Caco-2 (cell line): ENCODE measurements at regions not wholly inside any gene's neighbourhood (a gene's known extent, or its start where the extent isn't known, plus 50 kb on each side); places are given as distances from the start of the nearest gene placed in this dataset.
"Not testable (repeated sequence)": the region's sequence is repeated elsewhere in the genome, so short reads cannot be mapped to it uniquely, and the experiment has no call there.

Experiments
- BruUV-seq: library from RNA; stranded (reverse); fragments of 400-500 nt; replicated peaks from 2 replicates; lab custom pipeline; 2021; lab: Mats Ljungman, UMichigan
- CTCF ChIA-PET: fragments of 300-600 bp; sonication (Branson Sonifier 250); formaldehyde crosslinking; loops from one replicate; lab custom pipeline; 2022; ENCODE audit warnings: antibody characterized with exemption; lab: Charles Lee
- POLR2A ChIA-PET: fragments of 300-600 bp; sonication (Branson Sonifier 250); formaldehyde crosslinking; loops from one replicate; lab custom pipeline; 2022; ENCODE audit warnings: antibody characterized with exemption; lab: Charles Lee
- DNase-seq, 2 experiments: peaks; one replicate each; pipeline versions ENCODE4 v3.0.0 to v3.0.0-alpha.2; 2020 to 2022
- H3K27me3 ChIP-seq: replicated peaks from 2 replicates; pipeline ENCODE4 v1.6.0; 2011; ENCODE audit warnings: low read length; ENCODE audit not compliant: control insufficient read depth, insufficient read depth
- H3K36me3 ChIP-seq: 2 replicates; pipeline ENCODE4 v1.5.1; 2011; ENCODE audit warnings: low read length; ENCODE audit not compliant: control insufficient read depth, insufficient read depth
- H3K4me1 ChIP-seq: fragments of 250-450 bp; sonication (Bioruptor Pico); 2 replicates; pipeline ENCODE4 v1.5.1; 2020; ENCODE audit warnings: mild to moderate bottlenecking
- H3K4me3 ChIP-seq: 2 replicates; pipeline ENCODE4 v1.5.1; 2011; ENCODE audit warnings: low read depth, mild to moderate bottlenecking, control low read depth, low read length
- H3K9me3 ChIP-seq: fragments of 250-450 bp; sonication (Bioruptor Pico); 2 replicates; pipeline ENCODE4 v1.5.1; 2020; ENCODE audit warnings: mild to moderate bottlenecking, moderate library complexity
- H3K27ac Mint-ChIP-seq: one replicate; pipeline ENCODE4 v1.8.0; 2022; ENCODE audit warnings: mixed read lengths; ENCODE audit not compliant: unreplicated experiment
- H3K27me3 Mint-ChIP-seq: one replicate; pipeline ENCODE4 v1.8.0; 2022; ENCODE audit warnings: mixed read lengths; ENCODE audit not compliant: insufficient read depth, unreplicated experiment
- H3K36me3 Mint-ChIP-seq: one replicate; pipeline ENCODE4 v1.8.0; 2022; ENCODE audit warnings: mild to moderate bottlenecking, mixed read lengths; ENCODE audit not compliant: insufficient read depth, unreplicated experiment
- H3K4me1 Mint-ChIP-seq: one replicate; pipeline ENCODE4 v1.8.0; 2022; ENCODE audit warnings: low read depth, mixed read lengths; ENCODE audit not compliant: unreplicated experiment
- H3K4me3 Mint-ChIP-seq: one replicate; pipeline ENCODE4 v1.8.0; 2022; ENCODE audit warnings: mild to moderate bottlenecking, moderate library complexity, mixed read lengths; ENCODE audit not compliant: unreplicated experiment
- H3K9me3 Mint-ChIP-seq: one replicate; pipeline ENCODE4 v1.8.0; 2022; ENCODE audit warnings: mixed read lengths; ENCODE audit not compliant: unreplicated experiment
- intact Hi-C: fragments of 100-400 bp; cut with micrococcal nuclease; formaldehyde crosslinking; loops from one replicate; pipeline ENCODE4 v1.10.0; 2022; ENCODE audit not compliant: unreplicated experiment
- TF ChIP-seq, protein P1 (sequence below), 2 experiments: fragments of 200-600 bp in 1 of 2; IDR thresholded peaks; 1 replicate in 1 of 2; 2 replicates in 1 of 2; pipeline versions ENCODE4 v1.5.1 to v1.8.0; 2011 to 2022; ENCODE audit warnings: antibody characterized with exemption in 1 of 2, control low read depth in 1 of 2, inconsistent platforms in 1 of 2, low read depth in 1 of 2, low read length in 1 of 2, mild to moderate bottlenecking in 1 of 2, moderate library complexity in 1 of 2; ENCODE audit not compliant: insufficient read depth in 1 of 2, severe bottlenecking in 1 of 2, unreplicated experiment in 1 of 2

DNA sequence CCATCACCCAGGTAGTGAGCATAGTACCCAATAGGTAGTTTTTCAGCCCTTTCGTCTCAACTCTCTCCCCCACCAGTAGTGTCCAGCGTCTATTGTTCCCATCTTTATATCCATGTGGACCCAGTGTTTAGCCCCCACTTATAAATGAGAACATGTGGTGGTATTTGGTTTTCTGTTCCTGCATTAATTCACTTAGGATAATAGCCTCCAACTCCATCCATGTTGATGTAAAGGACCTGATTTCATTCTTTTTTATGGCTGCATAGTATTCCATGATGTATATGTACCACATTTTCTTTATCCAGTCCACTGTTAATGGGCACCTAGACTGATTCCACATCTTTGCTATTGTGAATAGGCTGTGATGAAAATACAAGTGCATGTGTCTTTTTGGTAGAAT is 51.3 kb downstream of the NACA2 start:
- H3K4me3 ChIP-seq, H3K9me3 ChIP-seq, CTCF ChIA-PET, H3K27ac Mint-ChIP-seq, POLR2A ChIA-PET, BruUV-seq, intact Hi-C loops, H3K36me3 Mint-ChIP-seq, H3K4me1 Mint-ChIP-seq, DNase-seq, H3K27me3 Mint-ChIP-seq, H3K4me3 Mint-ChIP-seq, H3K4me1 ChIP-seq, H3K36me3 ChIP-seq, H3K27me3 ChIP-seq: not testable (repeated sequence)
- peaks cover 21% of the 10 kb centered on the region for H3K9me3 Mint-ChIP-seq

DNA sequence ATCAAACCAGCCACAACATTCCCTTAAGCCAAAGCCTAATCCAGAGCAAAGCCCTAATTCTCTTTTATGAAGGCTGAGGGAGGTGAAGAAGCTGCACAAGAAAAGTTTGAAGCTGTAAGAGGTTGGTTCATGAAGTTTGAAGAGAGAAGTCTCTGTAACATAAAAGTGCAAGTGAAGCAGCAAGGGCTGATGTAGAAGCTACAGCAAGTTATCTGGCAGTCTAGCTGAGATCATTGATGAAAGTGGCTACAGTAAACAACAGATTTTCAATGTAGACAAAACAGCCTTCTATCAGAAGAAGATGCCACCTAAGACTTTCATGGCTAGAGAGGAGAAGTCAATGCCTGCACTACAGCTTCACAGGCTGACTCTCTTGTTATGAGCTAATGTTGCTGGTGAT is 52.5 kb downstream of the NACA2 start:
- no peak overlapping the region for H3K4me3 Mint-ChIP-seq
- Histone ChIP-seq H3K27me3 (no peaks in the 10 kb centered on the region), H3K4me1 (no peaks in the 10 kb centered on the region), H3K9me3 (0 out of 2 replicates have a peak, but pooled peaks cover 4% of the 10 kb centered on the region), H3K4me3 (no peak overlapping the region), H3K36me3 (no peaks in the 10 kb centered on the region)
- H3K27ac Mint-ChIP-seq, result no peak overlapping the region
- no peaks in the 10 kb centered on the region for H3K36me3 Mint-ChIP-seq
- ChIA-PET POLR2A (interaction anchor here (0.6 kb wide), 1 partner anchor 1282 kb away, joined by 3 read pairs; no protein-coding TSS in a partner anchor), CTCF (no interaction called here)
- BruUV-seq, result no TSS peak
- no peaks in the 10 kb centered on the region for H3K27me3 Mint-ChIP-seq
- no peak for DNase-seq
- intact Hi-C loops, result no loop called here
- TF ChIP-seq, protein P1, sequence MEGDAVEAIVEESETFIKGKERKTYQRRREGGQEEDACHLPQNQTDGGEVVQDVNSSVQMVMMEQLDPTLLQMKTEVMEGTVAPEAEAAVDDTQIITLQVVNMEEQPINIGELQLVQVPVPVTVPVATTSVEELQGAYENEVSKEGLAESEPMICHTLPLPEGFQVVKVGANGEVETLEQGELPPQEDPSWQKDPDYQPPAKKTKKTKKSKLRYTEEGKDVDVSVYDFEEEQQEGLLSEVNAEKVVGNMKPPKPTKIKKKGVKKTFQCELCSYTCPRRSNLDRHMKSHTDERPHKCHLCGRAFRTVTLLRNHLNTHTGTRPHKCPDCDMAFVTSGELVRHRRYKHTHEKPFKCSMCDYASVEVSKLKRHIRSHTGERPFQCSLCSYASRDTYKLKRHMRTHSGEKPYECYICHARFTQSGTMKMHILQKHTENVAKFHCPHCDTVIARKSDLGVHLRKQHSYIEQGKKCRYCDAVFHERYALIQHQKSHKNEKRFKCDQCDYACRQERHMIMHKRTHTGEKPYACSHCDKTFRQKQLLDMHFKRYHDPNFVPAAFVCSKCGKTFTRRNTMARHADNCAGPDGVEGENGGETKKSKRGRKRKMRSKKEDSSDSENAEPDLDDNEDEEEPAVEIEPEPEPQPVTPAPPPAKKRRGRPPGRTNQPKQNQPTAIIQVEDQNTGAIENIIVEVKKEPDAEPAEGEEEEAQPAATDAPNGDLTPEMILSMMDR (IDR thresholded peaks at IDR 0.05; ENCODE audit: insufficient read depth in 1 of 2, low read depth in 1 of 2, low read length in 1 of 2, severe bottlenecking in 1 of 2, unreplicated experiment in 1 of 2), result no peak
- no peaks in the 10 kb centered on the region for H3K4me1 Mint-ChIP-seq
- peaks cover 21% of the 10 kb centered on the region for H3K9me3 Mint-ChIP-seq

DNA sequence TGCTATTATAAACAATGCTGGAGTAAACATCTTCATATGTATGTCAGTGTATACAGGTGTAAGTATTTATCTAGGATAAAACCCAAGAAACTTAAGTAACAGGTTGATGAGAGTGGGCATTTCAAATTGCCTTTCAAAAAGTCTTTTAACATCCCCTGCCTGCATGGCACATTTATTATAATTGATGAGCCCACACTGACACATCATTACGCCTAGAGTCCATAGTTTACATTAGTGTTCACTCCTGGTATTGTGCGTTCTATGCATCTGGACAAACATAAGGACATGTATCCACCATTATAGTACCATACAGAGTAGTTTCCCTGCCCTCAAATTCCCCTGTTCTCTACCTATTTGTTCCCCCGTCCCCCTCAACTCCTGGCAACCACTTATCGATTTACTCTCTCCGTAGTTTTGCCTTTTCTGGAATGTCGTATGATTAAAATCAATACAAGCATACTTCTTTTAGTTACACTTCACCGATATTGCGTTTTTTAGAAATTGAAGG is 53.7 kb downstream of the NACA2 start:
- no peaks in the 10 kb centered on the region for H3K4me1 Mint-ChIP-seq
- DNase-seq, result no peak
- ChIA-PET POLR2A (no interaction called here), CTCF (no interaction called here)
- no peaks in the 10 kb centered on the region for H3K27me3 ChIP-seq
- intact Hi-C loops, result no loop called here
- no peaks in the 10 kb centered on the region for H3K4me1 ChIP-seq
- no TSS peak for BruUV-seq
- H3K27me3 Mint-ChIP-seq, result no peaks in the 10 kb centered on the region
- no peak overlapping the region for H3K4me3 ChIP-seq
- H3K9me3 Mint-ChIP-seq, result peaks cover 21% of the 10 kb centered on the region
- H3K36me3 Mint-ChIP-seq, result no peaks in the 10 kb centered on the region
- 0 out of 2 replicates have a peak, but pooled peaks cover 4% of the 10 kb centered on the region for H3K9me3 ChIP-seq
- TF ChIP-seq, protein P1 (IDR thresholded peaks at IDR 0.05; ENCODE audit: insufficient read depth in 1 of 2, low read depth in 1 of 2, low read length in 1 of 2, severe bottlenecking in 1 of 2, unreplicated experiment in 1 of 2), result no peak
- no peak overlapping the region for H3K4me3 Mint-ChIP-seq
- no peaks in the 10 kb centered on the region for H3K36me3 ChIP-seq
- no peak overlapping the region for H3K27ac Mint-ChIP-seq
